ENCODE measurements at regions not wholly inside any gene's neighbourhood (a gene's known extent, or its start where the extent isn't known, plus 50 kb on each side); places are given as distances from the start of the nearest gene placed in this dataset.

DNA sequence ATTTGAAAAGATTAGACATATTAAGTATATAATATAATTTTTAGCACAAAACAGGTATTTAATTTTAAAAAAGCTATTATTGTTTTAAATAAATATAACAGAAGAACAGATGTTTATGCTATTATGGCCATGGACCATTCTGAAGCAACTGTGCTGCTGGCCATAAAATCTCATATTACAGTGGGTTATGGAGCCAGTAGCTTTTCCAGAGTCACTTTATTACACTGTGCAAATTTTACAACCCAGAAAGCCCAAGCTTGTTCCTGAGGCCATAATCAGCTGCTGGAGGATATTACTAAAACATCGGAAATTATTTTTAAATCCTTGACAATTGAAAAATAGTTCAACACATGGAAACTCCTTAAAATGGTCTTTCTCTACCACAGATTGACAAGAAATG is 557.3 kb upstream of the KCNMB2 start:
- Histone ChIP-seq H4K20me1 (ENCODE audit: insufficient read depth) (no peaks in the 10 kb centered on the region), H3F3A (ENCODE audit: insufficient read depth, low read length, poor library complexity, severe bottlenecking) (no peaks in the 10 kb centered on the region), H2AFZ (ENCODE audit: low read depth, low read length) (no peak overlapping the region), H3K36me3 (ENCODE audit: insufficient read depth, low read length) (no peaks in the 10 kb centered on the region), H3K4me3 (ENCODE audit: low read length) (no peak overlapping the region), H3K9me3 (ENCODE audit: low read length) (no peaks in the 10 kb centered on the region), H3K79me2 (replicated peaks; ENCODE audit: insufficient read depth, low read length) (no peaks in the 10 kb centered on the region), H3K4me2 (ENCODE audit: low read length) (no peak overlapping the region), H3K9me2 (ENCODE audit: insufficient read depth, low read length) (no peaks in the 10 kb centered on the region), H3K9ac (ENCODE audit: low read length) (no peak overlapping the region), H3K27me3 (ENCODE audit: insufficient read depth, low read depth, low read length) (no peaks in the 10 kb centered on the region), H3K27ac (ENCODE audit: low read length) (no peak overlapping the region)
- TF ChIP-seq EP300 (conservative IDR thresholded peaks at IDR 0.05; ENCODE audit: poor library complexity, severe bottlenecking) (no peak), RAD21 (conservative IDR thresholded peaks at IDR 0.05) (no peak), TAF1 (IDR thresholded peaks at IDR 0.05; ENCODE audit: low read depth) (no peak), MXI1 (conservative IDR thresholded peaks at IDR 0.05; ENCODE audit: poor library complexity, severe bottlenecking) (no peak), SMC3 (conservative IDR thresholded peaks at IDR 0.05; ENCODE audit: poor library complexity) (no peak), EZH2 (IDR thresholded peaks at IDR 0.05; ENCODE audit: borderline replicate concordance, insufficient read depth, low read length, poor library complexity, severe bottlenecking) (no peak)
- TF ChIP-seq, protein P1, sequence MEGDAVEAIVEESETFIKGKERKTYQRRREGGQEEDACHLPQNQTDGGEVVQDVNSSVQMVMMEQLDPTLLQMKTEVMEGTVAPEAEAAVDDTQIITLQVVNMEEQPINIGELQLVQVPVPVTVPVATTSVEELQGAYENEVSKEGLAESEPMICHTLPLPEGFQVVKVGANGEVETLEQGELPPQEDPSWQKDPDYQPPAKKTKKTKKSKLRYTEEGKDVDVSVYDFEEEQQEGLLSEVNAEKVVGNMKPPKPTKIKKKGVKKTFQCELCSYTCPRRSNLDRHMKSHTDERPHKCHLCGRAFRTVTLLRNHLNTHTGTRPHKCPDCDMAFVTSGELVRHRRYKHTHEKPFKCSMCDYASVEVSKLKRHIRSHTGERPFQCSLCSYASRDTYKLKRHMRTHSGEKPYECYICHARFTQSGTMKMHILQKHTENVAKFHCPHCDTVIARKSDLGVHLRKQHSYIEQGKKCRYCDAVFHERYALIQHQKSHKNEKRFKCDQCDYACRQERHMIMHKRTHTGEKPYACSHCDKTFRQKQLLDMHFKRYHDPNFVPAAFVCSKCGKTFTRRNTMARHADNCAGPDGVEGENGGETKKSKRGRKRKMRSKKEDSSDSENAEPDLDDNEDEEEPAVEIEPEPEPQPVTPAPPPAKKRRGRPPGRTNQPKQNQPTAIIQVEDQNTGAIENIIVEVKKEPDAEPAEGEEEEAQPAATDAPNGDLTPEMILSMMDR (IDR thresholded peaks at IDR 0.05; ENCODE audit: poor library complexity, severe bottlenecking): no peak
- TF ChIP-seq, protein P2, sequence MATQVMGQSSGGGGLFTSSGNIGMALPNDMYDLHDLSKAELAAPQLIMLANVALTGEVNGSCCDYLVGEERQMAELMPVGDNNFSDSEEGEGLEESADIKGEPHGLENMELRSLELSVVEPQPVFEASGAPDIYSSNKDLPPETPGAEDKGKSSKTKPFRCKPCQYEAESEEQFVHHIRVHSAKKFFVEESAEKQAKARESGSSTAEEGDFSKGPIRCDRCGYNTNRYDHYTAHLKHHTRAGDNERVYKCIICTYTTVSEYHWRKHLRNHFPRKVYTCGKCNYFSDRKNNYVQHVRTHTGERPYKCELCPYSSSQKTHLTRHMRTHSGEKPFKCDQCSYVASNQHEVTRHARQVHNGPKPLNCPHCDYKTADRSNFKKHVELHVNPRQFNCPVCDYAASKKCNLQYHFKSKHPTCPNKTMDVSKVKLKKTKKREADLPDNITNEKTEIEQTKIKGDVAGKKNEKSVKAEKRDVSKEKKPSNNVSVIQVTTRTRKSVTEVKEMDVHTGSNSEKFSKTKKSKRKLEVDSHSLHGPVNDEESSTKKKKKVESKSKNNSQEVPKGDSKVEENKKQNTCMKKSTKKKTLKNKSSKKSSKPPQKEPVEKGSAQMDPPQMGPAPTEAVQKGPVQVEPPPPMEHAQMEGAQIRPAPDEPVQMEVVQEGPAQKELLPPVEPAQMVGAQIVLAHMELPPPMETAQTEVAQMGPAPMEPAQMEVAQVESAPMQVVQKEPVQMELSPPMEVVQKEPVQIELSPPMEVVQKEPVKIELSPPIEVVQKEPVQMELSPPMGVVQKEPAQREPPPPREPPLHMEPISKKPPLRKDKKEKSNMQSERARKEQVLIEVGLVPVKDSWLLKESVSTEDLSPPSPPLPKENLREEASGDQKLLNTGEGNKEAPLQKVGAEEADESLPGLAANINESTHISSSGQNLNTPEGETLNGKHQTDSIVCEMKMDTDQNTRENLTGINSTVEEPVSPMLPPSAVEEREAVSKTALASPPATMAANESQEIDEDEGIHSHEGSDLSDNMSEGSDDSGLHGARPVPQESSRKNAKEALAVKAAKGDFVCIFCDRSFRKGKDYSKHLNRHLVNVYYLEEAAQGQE (IDR thresholded peaks at IDR 0.05; ENCODE audit: borderline replicate concordance): no peak

DNA sequence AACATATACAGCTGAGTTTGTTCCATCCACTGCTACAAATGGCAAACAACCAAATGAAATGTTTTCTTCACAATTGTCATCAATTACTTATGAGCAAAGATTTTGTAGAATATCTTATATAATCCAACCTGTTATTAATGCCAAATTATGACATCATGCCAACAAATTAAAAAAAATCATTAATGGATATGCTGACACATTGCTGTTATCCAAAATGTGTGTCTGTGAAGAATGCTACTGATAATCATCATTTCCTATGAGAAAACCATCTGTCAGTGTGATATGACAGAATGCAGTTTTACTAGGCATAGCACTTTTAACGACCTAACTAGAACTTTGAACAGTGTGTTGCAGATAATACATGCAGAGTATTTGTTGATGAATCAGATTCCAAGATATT is 556.5 kb upstream of the KCNMB2 start:
- H3K27me3 ChIP-seq (ENCODE audit: insufficient read depth, low read depth, low read length): no peaks in the 10 kb centered on the region
- H3K9me3 ChIP-seq (ENCODE audit: low read length): no peaks in the 10 kb centered on the region
- TF ChIP-seq POLR2AphosphoS5 (IDR thresholded peaks at IDR 0.05) (no peak), EP300 (conservative IDR thresholded peaks at IDR 0.05; ENCODE audit: poor library complexity, severe bottlenecking) (peak; percentile 28)
- H3K79me2 ChIP-seq (replicated peaks; ENCODE audit: insufficient read depth, low read length): no peaks in the 10 kb centered on the region
- no peaks in the 10 kb centered on the region for H3K9me2 ChIP-seq (ENCODE audit: insufficient read depth, low read length)
- no peak overlapping the region for H3K9ac ChIP-seq (ENCODE audit: low read length)
- no peaks in the 10 kb centered on the region for H3F3A ChIP-seq (ENCODE audit: insufficient read depth, low read length, poor library complexity, severe bottlenecking)
- H3K4me3 ChIP-seq (ENCODE audit: low read length): no peak overlapping the region
- H4K20me1 ChIP-seq (ENCODE audit: insufficient read depth): no peaks in the 10 kb centered on the region
- no peak overlapping the region for H2AFZ ChIP-seq (ENCODE audit: low read depth, low read length)
- H3K36me3 ChIP-seq (ENCODE audit: insufficient read depth, low read length): no peaks in the 10 kb centered on the region
- H3K4me2 ChIP-seq (ENCODE audit: low read length): no peak overlapping the region
- H3K27ac ChIP-seq (ENCODE audit: low read length): no peak overlapping the region

DNA sequence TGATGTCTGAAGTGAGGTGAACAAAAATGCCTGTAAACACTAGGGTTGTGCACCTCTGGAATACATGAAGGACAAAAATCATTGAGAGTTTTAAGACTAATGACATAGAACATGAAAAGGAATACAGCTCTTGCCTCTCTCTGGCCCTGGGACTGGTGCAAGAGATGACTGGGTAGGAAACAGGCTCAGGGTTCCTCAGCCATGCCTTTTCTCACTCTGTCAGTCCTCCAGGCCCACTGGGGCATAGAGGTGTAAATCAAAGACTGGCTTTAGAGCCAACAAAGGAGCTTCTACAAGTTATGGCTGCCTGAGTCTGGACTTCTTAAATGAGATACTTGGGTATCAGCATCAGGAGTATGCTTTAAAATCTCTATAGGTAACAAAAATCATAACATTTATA is 554.7 kb upstream of the KCNMB2 start:
- no peak overlapping the region for H3K27ac ChIP-seq (ENCODE audit: low read length)
- H3K4me3 ChIP-seq (ENCODE audit: low read length): no peak overlapping the region

More for the DNA sequence above, 554.7 kb upstream of the KCNMB2 start:
- H3K9me3 ChIP-seq (ENCODE audit: low read length): no peaks in the 10 kb centered on the region
- no peaks in the 10 kb centered on the region for H3K9me2 ChIP-seq (ENCODE audit: insufficient read depth, low read length)
- H3K27me3 ChIP-seq (ENCODE audit: insufficient read depth, low read depth, low read length): no peaks in the 10 kb centered on the region
- no peaks in the 10 kb centered on the region for H3K36me3 ChIP-seq (ENCODE audit: insufficient read depth, low read length)
- TF ChIP-seq EP300 (conservative IDR thresholded peaks at IDR 0.05; ENCODE audit: poor library complexity, severe bottlenecking): no peak
- TF ChIP-seq EZH2 (IDR thresholded peaks at IDR 0.05; ENCODE audit: borderline replicate concordance, insufficient read depth, low read length, poor library complexity, severe bottlenecking): no peak
- no peak for TF ChIP-seq RAD21 (conservative IDR thresholded peaks at IDR 0.05)
- TF ChIP-seq, protein P2 (IDR thresholded peaks at IDR 0.05; ENCODE audit: borderline replicate concordance): no peak
- TF ChIP-seq SMC3 (conservative IDR thresholded peaks at IDR 0.05; ENCODE audit: poor library complexity): no peak
- H4K20me1 ChIP-seq (ENCODE audit: insufficient read depth): no peaks in the 10 kb centered on the region
- H2AFZ ChIP-seq (ENCODE audit: low read depth, low read length): no peak overlapping the region
- H3K4me2 ChIP-seq (ENCODE audit: low read length): no peak overlapping the region
- H3K9ac ChIP-seq (ENCODE audit: low read length): no peak overlapping the region
- no peaks in the 10 kb centered on the region for H3K79me2 ChIP-seq (replicated peaks; ENCODE audit: insufficient read depth, low read length)
- H3F3A ChIP-seq (ENCODE audit: insufficient read depth, low read length, poor library complexity, severe bottlenecking): no peaks in the 10 kb centered on the region

Measured in neural cell (in vitro differentiated cells).